ENCODE measurements at regions not wholly inside any gene's neighbourhood (a gene's known extent, or its start where the extent isn't known, plus 50 kb on each side); places are given as distances from the start of the nearest gene placed in this dataset.

- no peak overlapping the region for H3K4me3 Mint-ChIP-seq
Observed at GRCh38 chr1:103248417-103249102, 140.2 kb upstream of the COL11A1 start.

DNA sequence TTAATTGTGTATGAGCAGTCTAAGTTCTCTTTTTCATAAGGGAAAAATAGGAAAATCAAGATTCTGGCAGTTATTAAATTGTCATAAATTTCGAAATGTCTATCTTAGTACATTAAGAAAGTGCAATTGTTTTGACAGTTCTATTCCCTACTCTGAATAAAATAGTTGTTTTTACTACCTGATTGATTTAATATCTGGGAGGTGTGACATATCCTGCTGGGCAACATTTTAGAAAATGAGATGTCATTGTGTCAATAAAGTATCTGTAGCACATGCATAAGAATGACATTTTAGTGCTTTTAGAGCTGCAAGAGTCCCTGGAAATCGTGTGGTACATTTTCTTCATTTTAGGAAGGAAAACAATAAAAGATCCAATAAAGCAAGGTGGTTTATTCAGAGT, 139.2 kb upstream of the COL11A1 start:
- Mint-ChIP-seq H3K27ac (no peak overlapping the region), H3K4me3 (no peak overlapping the region), H3K36me3 (ENCODE audit: low read depth) (no peaks in the 10 kb centered on the region), H3K27me3 (no peaks in the 10 kb centered on the region), H3K9me3 (no peaks in the 10 kb centered on the region), H3K4me1 (ENCODE audit: low read depth) (no peaks in the 10 kb centered on the region)
- ATAC-seq, result no peak
- DNase-seq, result no peak
- CTCF ChIA-PET, result no interaction called here
- intact Hi-C loops (cut with micrococcal nuclease), result no loop called here
- POLR2A ChIA-PET, result no interaction called here
- TF ChIP-seq CTCF (IDR thresholded peaks at IDR 0.05), result no peak

More at GRCh38 chr1:103248417-103249102, 140.2 kb upstream of the COL11A1 start:
- Mint-ChIP-seq H3K9me3 (no peaks in the 10 kb centered on the region), H3K36me3 (ENCODE audit: low read depth) (no peaks in the 10 kb centered on the region), H3K27me3 (no peaks in the 10 kb centered on the region), H3K27ac (no peak overlapping the region), H3K4me1 (ENCODE audit: low read depth) (no peaks in the 10 kb centered on the region)
- TF ChIP-seq CTCF (IDR thresholded peaks at IDR 0.05), result no peak
- intact Hi-C loops (cut with micrococcal nuclease), result no loop called here
- ATAC-seq, result no peak
- CTCF ChIA-PET, result no interaction called here
- no peak for DNase-seq
- POLR2A ChIA-PET, result no interaction called here

- no peak for DNase-seq
- ChIA-PET POLR2A (no interaction called here), CTCF (no interaction called here)
- Mint-ChIP-seq H3K36me3 (ENCODE audit: low read depth) (no peaks in the 10 kb centered on the region), H3K27me3 (no peaks in the 10 kb centered on the region), H3K4me3 (no peak overlapping the region), H3K27ac (no peak overlapping the region), H3K9me3 (no peaks in the 10 kb centered on the region), H3K4me1 (ENCODE audit: low read depth) (no peaks in the 10 kb centered on the region)
- TF ChIP-seq CTCF (IDR thresholded peaks at IDR 0.05), result no peak
- ATAC-seq, result no peak
- intact Hi-C loops (cut with micrococcal nuclease), result no loop called here
Observed at GRCh38 chr1:103243481-103243880, 135.2 kb upstream of the COL11A1 start.

DNA sequence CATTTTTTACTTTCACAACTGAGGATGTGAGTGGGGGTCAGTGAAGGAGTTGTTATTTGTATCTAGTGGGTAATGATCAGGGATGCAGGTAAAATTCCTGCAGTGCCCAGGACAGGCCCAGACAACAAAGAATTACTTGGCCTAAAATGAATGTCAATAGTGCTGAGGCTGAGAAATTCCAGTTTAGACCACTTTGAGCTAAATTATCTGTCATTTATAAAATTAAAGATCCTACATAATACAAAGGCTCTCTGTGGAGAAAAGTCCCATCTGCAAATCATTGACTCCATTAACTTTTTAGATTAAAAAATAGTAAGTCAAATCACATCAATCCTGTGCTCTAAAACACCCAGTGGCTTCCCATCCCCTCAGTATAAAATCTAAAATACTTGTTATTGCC, 130.7 kb upstream of the COL11A1 start:
- H3K4me1 Mint-ChIP-seq (ENCODE audit: low read depth), result no peaks in the 10 kb centered on the region
- no peaks in the 10 kb centered on the region for H3K9me3 Mint-ChIP-seq
- no peak for DNase-seq
- no peak overlapping the region for H3K4me3 Mint-ChIP-seq
- no peak for TF ChIP-seq CTCF (IDR thresholded peaks at IDR 0.05)
- ATAC-seq, result no peak
- intact Hi-C loops (cut with micrococcal nuclease), result no loop called here
- H3K36me3 Mint-ChIP-seq (ENCODE audit: low read depth), result no peaks in the 10 kb centered on the region
- no peaks in the 10 kb centered on the region for H3K27me3 Mint-ChIP-seq
- H3K27ac Mint-ChIP-seq, result no peak overlapping the region
- CTCF ChIA-PET, result no interaction called here
- POLR2A ChIA-PET, result no interaction called here

DNA sequence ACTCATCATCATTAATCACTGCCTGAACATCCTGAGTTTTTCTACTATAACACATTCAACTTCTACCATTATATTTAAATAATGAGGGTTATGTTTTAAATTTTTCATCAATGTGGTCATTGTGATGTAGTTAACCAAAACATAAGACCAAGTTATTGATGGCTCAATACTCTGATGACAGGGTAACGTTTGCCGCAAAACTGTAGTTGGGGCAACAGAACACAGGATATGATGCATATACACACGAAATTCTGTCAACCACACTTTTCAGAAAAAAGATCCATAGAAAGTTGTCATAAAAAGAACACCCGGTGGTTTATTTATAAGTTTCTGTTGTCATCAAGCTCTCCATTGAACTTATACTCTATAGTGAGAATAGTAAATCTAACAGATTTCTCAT, 121.7 kb upstream of the COL11A1 start:
- no peaks in the 10 kb centered on the region for H3K27me3 Mint-ChIP-seq
- ChIA-PET POLR2A (no interaction called here), CTCF (no interaction called here)
- no peaks in the 10 kb centered on the region for H3K36me3 Mint-ChIP-seq (ENCODE audit: low read depth)
- no peak for DNase-seq
- H3K4me1 Mint-ChIP-seq (ENCODE audit: low read depth), result no peaks in the 10 kb centered on the region
- no peak for TF ChIP-seq CTCF (IDR thresholded peaks at IDR 0.05)
- H3K4me3 Mint-ChIP-seq, result no peak overlapping the region
- ATAC-seq, result no peak
- intact Hi-C loops (cut with micrococcal nuclease), result no loop called here
- no peak overlapping the region for H3K27ac Mint-ChIP-seq
- no peaks in the 10 kb centered on the region for H3K9me3 Mint-ChIP-seq
